ENCODE measurements at regions not wholly inside any gene's neighbourhood (a gene's known extent, or its start where the extent isn't known, plus 50 kb on each side); places are given as distances from the start of the nearest gene placed in this dataset.
A peak's percentile ranks its signal among the peaks of the same experiment; 100 is the strongest.
"Not testable (repeated sequence)": the region's sequence is repeated elsewhere in the genome, so short reads cannot be mapped to it uniquely, and the experiment has no call there.

DNA sequence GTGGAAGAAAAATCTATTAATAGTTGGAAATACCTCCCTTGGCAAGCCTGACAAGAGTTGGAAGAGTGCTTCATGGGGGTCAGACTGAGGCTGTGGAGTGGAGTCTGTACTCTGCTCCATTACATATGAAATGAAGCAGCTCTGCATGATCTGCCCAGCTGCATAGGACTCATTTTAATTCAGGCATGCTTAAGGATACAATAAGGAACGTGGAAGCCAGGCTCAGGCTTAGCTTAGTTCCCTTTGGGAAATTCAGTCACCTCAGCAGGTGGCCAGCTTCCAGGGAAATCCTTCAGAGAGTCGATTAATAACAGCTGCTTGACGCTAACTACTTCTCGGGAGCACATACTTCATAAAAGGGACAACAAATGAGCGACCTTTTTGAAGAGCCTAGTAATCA, 1672.9 kb upstream of the WWC1 start:
- peak; percentile 18 for DNase-seq

DNA sequence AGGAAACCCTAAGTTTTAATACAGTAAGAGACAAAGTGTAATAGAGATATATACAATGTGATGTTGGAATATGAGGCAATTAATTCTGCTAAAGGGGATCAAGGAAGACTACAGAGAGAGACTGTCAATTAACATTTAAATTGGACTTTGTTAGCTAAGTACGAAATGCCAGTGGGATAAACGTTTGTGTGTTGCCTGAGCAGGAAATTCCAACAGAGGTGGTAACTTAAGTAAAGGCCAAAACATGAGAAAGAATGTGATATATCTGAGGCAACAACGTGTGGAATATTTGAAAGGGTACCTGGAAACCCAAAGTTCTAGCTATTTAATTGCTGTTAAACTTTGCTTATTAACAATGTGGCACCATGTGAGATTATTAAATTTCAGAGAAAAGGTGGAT, 1666.9 kb upstream of the WWC1 start:
- peak; percentile 12 for DNase-seq

DNA sequence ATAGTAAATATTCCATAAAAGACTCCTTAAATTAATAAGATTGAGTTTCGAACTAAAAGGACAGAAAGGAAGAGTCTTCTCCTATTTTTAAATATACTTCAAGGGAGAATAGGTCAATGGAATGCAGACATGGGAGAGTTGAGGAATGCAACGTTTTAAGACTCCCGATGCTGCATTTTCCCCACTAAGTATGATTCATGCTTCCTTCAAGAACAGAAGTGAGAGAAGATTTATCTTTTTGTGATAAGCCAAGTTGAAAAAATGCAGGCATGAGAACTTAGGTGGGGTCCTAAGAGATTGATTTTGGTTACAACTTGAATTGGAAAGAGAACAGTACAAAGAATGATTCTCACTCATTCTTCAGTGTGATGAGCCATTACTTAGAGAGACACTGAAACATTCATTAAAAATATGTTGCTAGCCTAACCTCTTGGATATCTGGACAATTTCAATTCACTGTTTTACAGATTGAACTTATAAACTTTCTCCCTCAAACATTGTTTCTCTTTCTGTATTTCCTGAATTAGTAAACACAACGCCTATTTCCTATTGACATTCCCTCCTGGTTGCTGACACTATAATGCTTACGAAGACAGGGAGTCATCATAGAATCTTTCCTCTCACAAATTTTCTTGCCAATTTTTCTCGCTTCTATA, 1666.1 kb upstream of the WWC1 start:
- DNase-seq = peak; percentile 82

DNA sequence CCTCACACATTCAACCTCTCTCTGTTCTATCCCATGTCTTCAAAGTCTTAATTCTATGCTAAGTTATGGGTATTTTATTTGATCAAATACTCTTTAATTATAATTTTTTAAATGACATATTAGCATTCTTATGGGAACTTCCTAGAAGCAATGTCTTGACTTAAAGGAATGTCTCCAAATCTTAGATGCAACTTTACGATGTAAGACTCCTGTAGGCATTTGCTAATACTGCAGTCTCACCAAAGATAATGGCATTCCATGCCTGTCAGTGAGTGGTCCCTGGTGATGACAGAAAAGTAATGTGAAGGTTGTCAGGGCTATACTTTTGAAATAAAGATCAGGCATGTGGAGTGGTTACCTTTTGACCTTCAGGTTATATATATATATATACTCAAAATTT, 1654.2 kb upstream of the WWC1 start:
- no peak for DNase-seq

DNA sequence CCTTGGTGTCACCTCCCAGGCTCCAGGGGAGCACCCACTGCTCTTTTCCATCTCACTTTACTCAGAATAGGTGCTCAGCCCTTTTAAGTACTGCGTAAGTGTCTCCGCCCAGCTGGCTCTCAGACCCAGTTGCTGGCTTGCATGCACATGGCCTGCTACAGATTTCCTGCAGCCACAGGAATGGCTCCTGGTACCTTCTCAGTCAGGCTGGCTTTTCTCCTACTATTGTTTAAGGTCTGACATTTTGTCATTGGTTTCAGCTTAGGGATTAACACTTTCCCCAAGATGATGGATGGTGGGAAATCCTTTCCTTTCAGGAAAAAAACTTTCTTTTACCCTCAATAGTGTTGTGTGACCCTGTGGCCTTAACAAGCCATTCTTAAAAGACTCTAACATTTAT, 1652.3 kb upstream of the WWC1 start:
- no peak for DNase-seq

DNA sequence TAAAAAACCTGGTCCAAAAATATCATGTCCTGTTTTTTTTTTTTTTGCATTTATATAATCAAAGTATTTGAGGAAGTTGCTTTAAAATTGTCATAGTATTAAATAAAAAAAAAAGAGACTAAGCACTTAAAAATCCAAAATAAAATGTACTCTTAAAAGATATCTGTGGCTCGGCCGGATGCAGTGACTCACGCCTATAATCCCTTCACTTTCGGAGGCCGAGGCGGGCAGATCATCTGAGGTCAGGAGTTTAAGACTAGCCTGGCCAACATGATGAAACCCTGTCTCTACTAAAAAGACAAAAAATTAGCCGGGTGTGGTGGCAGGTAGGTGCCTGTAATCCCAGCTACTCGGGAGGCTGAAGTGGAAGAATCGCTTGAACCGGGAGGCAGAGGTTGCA, 1651.3 kb upstream of the WWC1 start:
- DNase-seq = not testable (repeated sequence)

DNA sequence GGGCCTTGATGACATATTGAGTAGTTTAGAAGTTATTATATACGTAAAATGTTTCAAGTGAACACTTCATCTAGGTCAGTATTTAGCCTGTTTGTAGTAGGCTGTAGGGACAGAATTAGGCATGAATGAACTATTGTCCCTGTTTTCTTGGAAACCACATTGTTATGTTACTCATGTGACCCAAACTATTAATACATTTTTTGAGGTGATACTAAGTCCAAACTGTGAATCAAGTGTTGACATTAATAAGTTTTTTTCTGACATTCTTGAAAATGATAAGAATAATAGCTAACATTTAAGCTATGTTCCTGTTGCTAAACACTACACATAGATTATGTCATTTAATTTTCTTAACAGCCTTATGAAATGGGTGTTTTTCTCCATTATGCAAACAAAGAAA, 1642.7 kb upstream of the WWC1 start:
- no peak for DNase-seq

DNA sequence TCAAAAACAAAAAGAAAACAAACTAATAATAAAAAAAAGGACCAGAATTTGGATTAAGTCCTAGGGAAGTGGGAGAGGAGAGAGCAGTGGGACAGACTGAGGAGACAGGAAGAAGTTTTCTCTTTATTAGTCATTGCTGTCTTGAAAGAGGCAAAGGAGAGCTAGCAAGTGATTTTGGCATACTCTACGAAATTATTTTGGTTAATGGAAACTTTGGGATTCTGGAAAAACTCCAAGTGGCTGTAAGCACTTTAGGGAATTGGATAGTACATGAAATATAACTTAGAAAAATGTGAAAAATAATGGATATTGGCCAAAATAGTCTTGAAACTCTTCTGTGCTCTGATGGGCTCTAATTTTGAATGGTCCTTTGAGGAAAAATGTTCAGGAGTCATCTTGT, 1641.8 kb upstream of the WWC1 start:
- DNase-seq = peak; percentile 87

DNA sequence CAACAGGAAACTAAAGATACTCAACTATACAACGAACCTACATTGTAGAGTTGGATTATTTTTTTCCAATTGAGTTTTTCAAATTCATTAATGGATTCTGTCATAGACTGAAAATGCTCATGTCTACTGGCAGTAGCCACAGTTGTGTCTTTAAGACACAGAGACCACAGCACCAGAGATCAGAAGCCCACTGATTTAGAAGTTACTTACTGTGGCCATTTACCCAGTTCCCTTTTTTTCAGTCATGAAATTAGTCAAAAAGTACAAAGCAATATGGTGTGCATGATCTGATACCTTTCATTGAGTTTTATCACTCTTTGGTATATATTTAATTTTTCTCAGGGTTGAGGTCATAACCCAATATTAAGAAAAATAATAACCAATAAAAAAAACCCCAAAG, 1640.2 kb upstream of the WWC1 start:
- no peak for DNase-seq

DNA sequence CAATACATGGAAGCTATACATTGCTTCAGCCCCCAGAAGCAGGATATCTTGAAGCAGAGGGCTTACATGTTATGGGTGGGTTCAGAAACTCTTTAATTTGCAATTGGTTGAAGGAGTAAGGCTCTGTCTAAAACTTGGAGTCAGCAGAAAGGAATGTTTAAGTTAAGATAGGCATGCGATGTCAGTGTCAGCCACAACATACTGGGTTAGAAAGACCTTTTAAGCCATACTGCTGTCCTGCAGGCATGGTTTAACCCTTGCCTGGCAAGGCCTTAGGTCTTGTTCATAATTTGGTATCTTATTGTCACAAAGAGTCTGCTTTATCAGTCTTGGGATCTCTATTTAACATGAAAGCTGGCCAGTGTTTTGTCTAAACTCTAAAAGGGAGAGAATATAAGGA, 1619.6 kb upstream of the WWC1 start:
- peak; percentile 44 for DNase-seq

DNA sequence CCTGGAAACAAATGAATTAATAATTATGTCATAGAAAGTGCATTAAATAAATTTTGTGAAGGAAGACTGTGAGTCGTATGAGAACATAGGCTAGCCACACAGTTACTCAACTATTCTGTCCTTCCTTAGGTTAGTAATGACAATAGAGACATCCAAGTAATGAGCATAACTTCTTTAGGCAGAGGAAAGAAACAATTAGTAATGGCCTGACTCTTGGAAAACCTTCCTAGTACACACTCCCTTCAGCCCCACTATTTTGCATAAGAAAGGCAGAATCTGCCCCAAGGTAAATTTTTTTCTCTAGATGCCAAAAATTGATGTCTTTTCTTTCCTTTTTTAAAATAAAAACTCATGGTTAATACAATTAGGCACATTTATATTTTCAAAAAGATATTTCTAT, 1619.0 kb upstream of the WWC1 start:
- DNase-seq = no peak

DNA sequence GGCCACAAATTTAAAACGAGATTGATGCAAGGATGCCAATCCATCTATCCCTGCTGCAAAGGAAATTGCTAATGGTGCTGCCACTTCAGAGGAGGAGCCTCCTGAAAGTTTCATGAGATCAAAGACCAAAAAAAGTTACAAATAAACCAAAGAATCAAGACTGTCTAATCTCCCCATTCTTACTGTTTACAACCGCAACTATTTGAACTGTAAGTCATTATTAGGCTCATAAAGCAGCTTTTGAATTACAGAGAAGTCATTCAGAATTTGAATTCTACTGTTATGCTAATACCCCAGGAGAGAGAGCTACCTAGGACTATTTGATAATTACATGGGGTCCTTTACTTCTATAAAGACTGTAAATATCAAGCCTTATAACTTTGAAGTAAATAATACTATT, 1613.6 kb upstream of the WWC1 start:
- no peak for DNase-seq

DNA sequence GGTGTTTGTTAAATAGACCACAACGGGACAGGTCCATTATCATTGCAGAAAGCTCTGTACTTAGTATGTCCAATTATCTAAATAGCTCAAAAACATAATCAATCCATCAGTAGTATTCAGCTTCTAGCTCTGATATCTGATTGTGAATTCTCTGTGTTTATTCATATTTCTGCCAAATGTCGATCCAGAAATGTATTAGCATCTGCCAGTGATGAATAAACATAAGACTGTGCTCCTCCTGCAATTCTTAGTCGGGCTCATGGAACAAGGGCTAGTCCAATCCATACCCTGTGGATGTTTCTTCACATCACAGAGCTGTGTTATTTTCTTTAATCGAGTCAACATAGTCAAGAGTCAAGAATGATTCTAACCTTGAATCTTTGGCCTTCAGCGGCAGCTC, 1612.1 kb upstream of the WWC1 start:
- no peak for DNase-seq

DNA sequence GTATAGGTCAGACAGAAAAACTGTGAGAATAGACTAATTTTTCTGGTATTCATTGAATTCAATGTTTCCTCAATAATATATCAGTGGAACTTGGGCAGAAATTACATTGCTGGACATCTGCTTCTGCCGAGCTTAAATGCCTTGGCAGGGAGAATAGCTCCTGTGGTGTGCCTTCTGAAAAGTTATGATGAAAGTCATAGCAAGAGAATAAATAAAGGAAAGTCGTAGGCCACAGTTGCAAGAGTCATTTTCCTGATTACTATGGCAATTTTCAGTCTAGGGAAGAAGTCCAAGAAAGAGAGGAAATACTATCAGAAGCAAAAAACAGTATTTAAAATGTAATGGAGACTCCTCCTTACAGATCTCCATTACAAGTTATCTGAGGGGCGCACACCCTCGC, 1596.1 kb upstream of the WWC1 start:
- peak; percentile 69 for DNase-seq

DNA sequence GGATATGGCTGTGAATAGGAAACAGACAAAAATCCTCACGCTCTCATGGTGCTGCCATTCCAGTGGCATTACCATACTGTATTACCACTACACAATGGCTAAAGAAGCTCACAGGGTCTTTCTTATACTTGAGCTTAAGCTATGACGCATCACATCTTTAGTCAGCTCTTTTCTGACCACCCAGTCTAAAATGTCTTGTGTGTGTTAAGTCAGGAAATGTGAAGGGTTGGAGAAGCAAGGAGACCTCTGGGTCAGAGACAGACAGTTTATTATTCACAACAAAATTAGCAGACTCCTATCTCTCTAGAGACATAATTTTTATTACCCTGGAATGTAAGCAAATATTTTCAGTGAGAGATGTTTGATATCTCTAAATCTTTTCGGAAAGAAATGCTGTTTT, 1583.2 kb upstream of the WWC1 start:
- DNase-seq = peak; percentile 74

DNA sequence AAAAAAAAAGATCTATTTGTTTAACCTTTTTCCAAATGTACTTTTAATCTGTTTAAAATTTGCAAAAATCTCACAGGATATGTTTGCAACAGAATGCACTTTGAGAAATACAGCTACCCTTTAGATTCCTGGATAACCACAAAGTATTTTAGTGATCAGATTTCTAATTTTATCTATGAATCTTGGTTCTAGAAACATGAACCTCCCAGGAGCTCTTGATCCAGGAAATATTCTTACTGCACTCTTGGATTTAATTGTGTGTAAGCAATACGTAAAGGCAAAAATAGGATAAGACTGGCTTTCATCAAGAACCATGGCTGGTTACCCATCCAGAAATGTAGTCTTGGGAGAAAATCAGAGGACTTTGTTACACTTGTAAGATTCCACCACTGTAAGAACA, 1581.8 kb upstream of the WWC1 start:
- DNase-seq = peak; percentile 35

DNA sequence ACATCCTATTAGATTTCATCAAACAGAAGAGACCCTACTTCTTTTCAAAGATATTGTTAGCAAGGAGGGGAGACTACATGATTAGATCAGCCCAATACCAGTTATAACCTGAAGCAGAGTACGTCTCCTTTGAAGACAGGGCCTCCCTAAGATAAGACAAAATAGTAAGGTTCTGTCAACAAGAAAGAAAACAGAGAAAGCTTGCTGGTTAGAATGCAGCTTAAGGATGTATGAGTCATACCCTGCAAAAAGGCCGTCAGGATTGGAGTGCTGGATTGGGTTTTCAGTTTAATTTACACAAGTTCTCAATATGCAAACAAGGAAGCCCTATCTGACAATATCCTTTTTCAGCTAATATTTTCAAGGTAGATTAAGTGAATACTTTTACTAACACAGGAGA, 1581.2 kb upstream of the WWC1 start:
- no peak for DNase-seq

DNA sequence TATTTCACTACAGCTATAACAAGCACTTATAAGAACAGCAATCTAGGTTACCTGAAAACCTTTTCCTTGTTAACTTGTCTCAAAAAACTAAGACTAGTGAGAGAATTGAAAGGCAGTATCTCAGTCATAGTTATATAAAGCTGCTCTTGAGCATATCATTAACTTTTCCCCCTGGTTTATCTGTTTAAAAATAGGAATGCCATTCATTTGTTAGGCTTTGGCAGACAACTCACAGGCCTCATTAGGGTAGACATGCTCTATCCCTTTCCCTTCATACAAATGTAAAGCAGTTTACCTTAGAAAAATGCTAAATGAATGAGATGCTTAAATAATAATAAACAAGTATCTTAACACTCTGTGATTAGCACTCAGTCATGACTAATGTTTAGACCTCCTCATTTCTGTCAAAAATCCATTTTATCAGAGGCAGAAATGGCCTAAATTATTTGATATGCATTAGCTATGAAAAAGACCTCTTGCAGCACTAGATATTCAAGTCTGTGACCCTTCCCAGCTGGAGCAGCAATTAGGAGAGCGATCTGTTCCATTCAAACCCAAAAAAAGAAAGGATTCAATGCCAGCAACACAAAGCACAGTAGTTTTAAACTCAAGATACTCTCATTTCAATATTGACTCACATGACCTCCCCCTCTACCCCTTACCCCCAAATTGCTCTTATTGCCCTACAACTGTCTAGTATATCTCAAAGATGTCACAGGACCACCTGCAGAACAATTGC, 1578.8 kb upstream of the WWC1 start:
- DNase-seq = no peak

DNA sequence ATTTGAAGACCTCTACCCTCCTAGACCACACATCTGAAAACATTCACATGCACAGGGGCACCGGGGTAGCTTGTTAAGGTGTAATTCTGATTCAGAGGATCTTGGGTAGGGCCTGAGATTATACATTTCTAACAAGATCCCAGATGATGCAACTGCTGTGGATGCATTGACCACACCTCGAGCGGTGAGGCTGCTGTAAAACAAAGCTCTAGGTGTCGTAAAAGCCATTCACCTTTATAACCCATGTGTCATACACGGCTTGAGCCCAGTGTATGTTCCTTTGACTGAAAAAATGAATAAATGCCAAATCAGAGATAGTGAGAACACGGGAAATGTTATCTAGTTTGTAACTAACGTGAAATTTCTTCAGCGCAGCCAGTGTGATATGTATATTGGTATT, 1578.2 kb upstream of the WWC1 start:
- no peak for DNase-seq

DNA sequence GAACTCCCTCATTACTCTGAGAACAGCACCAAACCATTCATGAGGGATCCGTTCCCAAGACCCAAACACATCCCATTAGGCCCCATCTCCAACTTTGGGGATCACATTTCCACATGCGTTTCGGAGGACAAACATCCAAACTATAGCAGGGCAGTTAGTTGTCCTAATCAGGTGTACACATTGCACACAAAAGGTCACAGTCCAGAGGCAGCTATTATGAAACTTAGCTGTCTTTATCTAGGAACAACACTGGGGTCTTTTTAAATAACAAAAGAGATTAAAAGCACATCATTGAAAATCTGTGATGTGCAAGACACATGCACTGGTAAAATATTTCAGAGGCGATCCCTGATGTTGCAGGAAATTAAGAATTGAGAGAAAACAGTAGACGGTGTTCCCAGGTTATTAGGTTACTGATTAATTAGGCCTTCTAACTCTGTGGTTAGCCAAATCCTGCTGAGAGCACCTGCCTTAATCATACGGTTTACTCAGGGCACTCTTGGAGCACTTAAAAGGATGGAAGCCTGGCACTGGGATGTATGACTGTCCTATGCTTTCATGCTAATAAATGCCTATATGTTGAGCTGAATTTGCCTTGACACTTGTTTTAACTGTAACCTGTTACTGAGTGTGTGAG, 1574.5 kb upstream of the WWC1 start:
- no peak for DNase-seq

DNA sequence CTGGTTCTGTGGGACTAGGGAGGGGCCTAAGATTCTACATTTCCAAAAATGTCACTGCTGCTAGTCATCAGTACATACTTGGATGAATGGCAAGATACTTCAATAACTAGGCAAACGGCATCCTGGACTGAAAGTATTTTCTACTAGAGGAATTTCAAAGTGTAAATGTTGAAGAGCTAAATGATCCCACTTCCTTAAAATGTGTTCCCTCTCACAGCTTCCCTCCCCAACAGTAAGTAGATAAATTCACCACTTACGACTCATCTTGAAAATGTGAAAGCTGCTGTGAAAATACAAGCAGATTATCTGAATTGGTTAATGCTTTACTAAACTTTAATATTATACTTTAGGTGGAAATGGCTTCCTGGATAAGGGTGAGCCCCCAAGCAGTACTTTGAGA, 1571.5 kb upstream of the WWC1 start:
- DNase-seq = peak; percentile 75

DNA sequence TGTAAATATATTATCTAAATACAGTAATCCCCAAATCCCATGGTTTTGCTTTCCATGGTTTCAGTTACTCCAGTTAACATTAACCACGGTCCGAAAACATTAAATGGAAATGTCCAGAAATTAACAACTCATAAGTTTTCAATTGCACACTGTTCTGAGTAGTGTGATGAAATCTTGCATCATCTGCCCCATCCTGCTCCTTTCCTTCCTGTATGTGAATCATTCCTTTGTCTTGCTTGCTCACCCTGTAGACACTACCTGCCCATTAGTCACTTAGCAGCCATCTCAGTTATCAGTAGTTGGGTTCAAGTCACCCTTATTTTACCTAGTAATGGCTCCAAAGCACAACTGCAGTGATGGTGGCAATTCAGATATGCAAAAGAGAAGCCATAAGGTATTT, 1568.5 kb upstream of the WWC1 start:
- peak; percentile 85 for DNase-seq

DNA sequence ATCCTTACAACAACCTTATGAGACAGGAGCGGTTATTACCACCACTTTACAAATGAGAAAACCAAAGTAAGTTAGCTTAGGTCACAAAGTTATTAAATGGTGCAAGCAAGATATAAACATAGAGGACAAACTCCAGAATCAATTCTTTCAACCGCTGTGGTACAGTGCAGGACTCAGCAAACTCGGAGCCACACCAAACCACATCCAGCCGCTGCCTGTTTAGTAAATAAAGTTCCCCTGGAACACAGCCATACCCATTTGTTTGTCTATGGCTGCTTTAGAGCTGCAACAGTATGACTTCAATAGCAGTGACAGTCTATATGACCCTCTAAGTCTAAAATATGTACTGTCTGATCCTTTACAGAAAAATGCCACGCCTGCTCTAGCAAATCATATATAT, 1567.2 kb upstream of the WWC1 start:
- no peak for DNase-seq

DNA sequence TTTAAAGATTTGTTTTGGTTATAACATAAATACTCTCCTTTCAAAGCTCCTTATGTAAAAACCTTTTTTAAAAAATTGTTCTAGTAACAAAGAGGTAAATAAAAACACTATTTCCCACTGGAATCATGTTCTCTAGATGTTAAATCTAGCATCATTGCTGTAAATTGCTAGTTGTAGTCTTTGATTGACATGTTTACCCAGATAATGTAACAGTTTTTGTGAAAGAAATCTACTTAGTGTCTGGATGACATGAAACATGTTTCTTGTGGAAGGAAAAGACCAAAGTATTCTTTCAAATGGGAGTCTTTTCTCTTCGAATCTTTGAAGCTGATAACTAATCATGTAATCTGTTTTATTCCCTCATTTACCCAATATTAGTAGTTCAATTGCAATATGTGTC, 1565.9 kb upstream of the WWC1 start:
- DNase-seq = no peak

DNA sequence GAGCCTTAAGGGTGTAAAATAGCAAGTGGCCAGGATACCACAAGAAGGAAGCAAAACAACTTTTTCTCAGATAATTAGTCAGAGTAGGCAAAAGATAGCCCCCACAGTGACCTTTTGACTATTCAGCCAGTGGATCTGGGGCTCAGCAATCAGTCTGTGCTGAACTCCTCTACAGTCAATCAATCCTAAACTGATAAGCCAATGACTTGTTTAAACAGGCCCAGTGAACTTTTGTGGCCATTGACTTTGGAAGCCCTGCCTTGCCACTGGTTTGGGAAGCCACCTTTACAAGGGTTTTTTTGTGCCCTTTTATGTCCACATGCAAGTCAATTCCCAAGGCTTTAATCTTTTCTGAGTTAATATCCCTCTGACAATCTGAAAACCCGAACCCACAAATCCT, 1565.0 kb upstream of the WWC1 start:
- DNase-seq = no peak
